ENCODE measurements at regions not wholly inside any gene's neighbourhood (a gene's known extent, or its start where the extent isn't known, plus 50 kb on each side); places are given as distances from the start of the nearest gene placed in this dataset.

DNA sequence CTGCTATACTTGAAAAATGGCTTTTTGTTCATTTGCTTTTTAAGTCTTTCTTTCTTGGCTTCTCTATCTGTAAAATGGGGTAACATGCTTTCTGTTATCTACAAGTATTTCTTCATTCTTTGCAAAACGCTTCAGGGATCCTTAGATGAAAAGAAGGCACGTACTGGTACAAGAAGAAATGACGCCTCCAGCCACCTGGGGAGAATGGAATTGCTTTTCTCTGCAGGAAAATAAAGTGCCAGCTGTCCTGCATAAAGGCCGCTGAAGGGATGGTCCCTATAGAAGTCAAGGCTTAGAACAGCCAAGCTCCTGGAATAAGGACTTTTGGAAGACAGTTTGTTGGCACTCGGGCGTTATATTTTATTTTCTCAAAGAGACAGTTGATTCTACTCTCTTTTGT is 210.8 kb upstream of the RASGEF1B start:
- TF ChIP-seq, protein P1, sequence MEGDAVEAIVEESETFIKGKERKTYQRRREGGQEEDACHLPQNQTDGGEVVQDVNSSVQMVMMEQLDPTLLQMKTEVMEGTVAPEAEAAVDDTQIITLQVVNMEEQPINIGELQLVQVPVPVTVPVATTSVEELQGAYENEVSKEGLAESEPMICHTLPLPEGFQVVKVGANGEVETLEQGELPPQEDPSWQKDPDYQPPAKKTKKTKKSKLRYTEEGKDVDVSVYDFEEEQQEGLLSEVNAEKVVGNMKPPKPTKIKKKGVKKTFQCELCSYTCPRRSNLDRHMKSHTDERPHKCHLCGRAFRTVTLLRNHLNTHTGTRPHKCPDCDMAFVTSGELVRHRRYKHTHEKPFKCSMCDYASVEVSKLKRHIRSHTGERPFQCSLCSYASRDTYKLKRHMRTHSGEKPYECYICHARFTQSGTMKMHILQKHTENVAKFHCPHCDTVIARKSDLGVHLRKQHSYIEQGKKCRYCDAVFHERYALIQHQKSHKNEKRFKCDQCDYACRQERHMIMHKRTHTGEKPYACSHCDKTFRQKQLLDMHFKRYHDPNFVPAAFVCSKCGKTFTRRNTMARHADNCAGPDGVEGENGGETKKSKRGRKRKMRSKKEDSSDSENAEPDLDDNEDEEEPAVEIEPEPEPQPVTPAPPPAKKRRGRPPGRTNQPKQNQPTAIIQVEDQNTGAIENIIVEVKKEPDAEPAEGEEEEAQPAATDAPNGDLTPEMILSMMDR (IDR thresholded peaks at IDR 0.05), result no peak
- 86 to 89% methylated on average over 6 of the region's 6 CpGs for WGBS, 2 donors
- intact Hi-C loops (cut with DNase I), result loop anchor here in 1 of 10 donors (10.0 kb wide), 1 partner anchor 218 kb away; no protein-coding TSS in a partner anchor

DNA sequence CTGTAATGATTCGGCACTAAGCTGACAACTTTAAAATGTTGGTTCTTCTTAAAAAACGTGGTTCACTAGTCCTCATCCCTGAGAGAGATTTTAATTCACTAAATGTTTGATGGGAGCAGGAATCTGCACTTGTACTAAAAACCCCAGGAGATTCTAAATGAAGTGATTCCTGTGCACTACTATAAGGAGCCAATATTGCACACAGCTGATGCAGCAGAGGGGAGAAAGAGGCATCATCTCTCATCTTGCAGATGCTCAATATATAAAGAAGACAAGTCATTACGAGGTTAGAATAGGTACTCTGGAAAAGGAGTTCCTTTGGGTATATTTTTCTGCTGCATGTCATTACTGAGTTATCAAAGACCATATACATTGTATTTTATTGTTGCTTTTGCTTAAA is 207.6 kb upstream of the RASGEF1B start:
- no peaks in the 10 kb centered on the region for H3K27me3 ChIP-seq
- no peak for ATAC-seq
- no peaks in the 10 kb centered on the region for H3K4me1 ChIP-seq
- no peak overlapping the region for H3K4me3 ChIP-seq
- intact Hi-C loops (cut with DNase I), result no loop called here
- DNase-seq, result no peak
- H3K36me3 ChIP-seq, result no peaks in the 10 kb centered on the region
- no peak overlapping the region for H3K27ac ChIP-seq
- H3K9me3 ChIP-seq, result no peaks in the 10 kb centered on the region
- 79 to 82% methylated on average over 3 of the region's 3 CpGs for WGBS, 2 donors
- TF ChIP-seq, protein P1 (IDR thresholded peaks at IDR 0.05), result no peak

More for the DNA sequence above, 210.8 kb upstream of the RASGEF1B start:
- Histone ChIP-seq H3K27me3 (no peaks in the 10 kb centered on the region), H3K27ac (no peak overlapping the region), H3K9me3 (no peaks in the 10 kb centered on the region), H3K36me3 (no peaks in the 10 kb centered on the region), H3K4me1 (peaks cover 0 to 11% (median 0%) of the 10 kb centered on the region in 9 donors), H3K4me3 (no peak overlapping the region)
- DNase-seq (no peak), ATAC-seq (no peak)

DNA sequence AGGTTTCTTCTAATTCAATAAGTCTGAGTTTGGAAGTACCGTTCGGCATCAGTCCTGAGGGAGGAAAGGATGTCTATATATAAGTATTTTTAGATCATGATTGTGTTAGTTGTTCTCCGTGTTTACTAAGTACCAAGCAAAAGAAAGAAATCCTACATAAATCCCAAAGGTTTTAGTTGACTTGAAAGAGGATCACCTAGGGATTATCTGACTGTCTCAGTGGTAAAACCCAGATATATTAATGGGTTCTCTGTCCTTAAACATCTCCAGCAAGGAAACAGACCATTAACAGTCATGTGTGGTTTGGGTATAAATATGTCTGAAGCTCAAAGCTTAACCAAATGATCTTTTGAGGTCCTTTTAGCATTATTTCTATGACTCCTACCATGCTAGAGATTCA is 207.1 kb upstream of the RASGEF1B start:
- DNase-seq, result no peak
- Histone ChIP-seq H3K9me3 (no peaks in the 10 kb centered on the region), H3K4me1 (no peaks in the 10 kb centered on the region), H3K27me3 (no peaks in the 10 kb centered on the region), H3K4me3 (no peak overlapping the region), H3K36me3 (no peaks in the 10 kb centered on the region), H3K27ac (no peak overlapping the region)
- intact Hi-C loops (cut with DNase I), result no loop called here
- TF ChIP-seq, protein P1 (IDR thresholded peaks at IDR 0.05), result no peak
- WGBS, 2 donors, result 70 to 73% methylated on average over 3 of the region's 3 CpGs
- no peak for ATAC-seq

DNA sequence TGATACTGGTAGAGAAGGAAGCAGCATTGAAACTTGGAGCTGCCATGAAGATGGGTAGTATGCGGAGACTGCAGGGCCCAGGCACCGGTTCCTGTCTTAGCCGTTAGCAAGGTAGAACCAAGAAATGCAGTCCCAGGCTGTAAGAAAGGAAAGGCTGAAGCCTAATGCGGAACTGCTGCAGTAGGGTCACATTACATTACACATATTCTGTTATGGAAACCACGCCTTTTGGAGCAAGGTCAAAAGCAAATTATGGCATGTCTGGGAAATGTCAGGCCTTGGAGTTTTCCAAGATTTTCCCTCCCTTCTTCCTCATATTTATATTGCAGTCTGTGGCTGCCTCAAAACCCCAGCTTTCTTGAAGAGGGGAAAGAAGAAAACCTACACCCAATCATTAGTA is 204.8 kb upstream of the RASGEF1B start:
- H3K27me3 ChIP-seq, result no peaks in the 10 kb centered on the region
- ATAC-seq (no peak), DNase-seq (no peak)
- intact Hi-C loops (cut with DNase I), result no loop called here
- no peaks in the 10 kb centered on the region for H3K9me3 ChIP-seq
- 74 to 80% methylated on average over 5 of the region's 5 CpGs for WGBS, 2 donors
- TF ChIP-seq, protein P1 (IDR thresholded peaks at IDR 0.05), result no peak
- no peaks in the 10 kb centered on the region for H3K4me1 ChIP-seq
- peak overlapping the region in 3 of 10 donors; percentile 24 to 51 (median 34) for H3K27ac ChIP-seq
- no peaks in the 10 kb centered on the region for H3K36me3 ChIP-seq
- no peak overlapping the region for H3K4me3 ChIP-seq

Measured in heart right ventricle (tissue), 16 donors.